ENCODE measurements at regions not wholly inside any gene's neighbourhood (a gene's known extent, or its start where the extent isn't known, plus 50 kb on each side); places are given as distances from the start of the nearest gene placed in this dataset.

DNA sequence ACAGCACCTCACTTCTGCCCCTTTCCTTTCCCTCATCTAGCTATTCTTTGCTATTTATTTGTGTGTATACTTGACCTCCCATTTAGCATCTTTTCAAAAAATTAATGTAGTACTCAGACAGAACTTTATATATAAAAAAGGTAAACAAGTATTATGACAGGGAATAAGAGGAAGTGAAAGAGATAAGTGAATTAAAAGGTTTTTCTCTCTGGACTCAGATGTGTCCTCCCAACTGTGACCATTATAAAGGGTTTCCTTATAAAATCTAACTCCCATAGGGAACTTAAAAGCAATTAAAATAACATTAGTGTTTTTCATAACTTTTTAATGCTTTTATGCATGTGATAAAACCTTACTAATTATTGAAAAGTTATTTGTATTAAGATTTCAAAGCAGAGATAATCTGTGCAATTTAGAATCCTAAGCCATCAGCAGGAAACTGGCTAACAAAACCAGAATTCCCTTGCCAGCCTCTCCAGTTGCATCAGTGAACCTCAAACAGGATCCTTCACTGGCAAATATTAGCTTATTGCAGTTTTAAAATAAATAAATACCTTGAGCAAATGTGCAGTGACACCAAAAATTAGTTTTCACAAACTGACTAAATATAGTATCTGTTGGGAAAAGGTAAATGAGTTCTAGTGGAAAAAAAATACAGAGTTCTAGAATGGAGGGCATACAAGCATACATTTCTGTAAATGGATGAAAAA, 930.7 kb downstream of the BCL11A start:
- DNase-seq: no peak

DNA sequence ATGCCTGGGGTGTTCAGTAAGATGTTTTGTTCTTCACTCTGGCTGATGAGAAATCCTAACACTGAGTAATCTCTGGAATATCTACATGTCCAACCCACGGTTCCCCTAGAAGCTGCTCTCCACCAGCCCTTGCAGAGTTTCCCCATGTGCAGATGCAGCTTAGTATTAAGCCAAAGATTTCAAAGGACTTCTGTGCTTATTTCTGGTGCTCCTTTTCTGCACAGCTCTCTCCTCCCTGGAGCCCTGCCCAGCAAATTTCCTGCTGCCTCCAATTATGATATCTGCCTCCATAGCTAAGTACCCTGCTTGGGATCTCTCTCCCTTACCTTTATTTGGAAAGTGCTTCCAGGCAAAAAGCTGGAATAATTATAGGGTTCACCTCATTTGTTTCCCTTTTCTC, 949.3 kb downstream of the BCL11A start:
- no peak for DNase-seq

DNA sequence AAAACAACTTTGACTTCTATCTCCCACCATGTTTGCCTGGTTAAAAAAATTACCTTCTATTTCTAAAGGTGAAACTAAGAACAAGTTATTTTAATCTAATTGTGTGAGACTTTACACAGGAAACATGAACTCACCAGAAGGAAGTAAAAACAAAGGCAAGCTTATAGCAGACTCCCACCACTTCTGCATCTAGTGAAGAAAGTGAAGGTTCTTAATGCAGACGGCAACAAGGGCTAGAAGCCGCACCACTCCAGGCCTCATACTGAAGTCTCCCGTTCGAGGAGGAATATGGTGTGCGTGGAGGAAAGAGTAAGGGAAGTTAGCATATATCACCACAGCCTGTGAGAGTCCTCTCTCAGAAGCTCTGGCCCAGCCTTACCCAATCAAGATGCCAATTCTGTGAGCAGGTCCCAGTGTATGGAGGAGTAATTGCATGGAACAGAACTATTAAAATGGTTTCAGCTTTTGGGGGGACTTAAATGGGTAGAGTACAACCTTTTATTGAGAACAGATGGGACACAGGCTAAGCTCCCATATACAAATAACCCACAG, 958.7 kb downstream of the BCL11A start:
- peak; percentile 11 for DNase-seq

DNA sequence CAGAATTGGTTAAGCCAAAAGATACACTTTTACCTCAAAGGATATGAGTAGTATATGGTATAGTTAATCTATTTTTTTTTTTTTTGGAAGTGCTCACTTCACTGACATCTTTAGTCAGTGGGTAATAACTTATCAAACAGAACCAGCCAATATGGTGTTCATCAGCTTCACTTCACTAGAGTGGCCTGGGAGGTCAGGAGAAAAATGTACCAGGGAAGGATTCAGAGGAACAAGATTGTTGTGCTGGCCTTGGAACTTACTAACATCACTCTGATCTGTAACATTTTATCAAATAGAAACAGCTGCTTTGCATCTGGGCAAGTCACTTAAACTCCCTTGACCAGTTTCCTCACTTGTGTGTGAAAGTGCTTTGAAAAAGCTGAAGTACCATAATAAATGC, 962.7 kb downstream of the BCL11A start:
- no peak for DNase-seq

DNA sequence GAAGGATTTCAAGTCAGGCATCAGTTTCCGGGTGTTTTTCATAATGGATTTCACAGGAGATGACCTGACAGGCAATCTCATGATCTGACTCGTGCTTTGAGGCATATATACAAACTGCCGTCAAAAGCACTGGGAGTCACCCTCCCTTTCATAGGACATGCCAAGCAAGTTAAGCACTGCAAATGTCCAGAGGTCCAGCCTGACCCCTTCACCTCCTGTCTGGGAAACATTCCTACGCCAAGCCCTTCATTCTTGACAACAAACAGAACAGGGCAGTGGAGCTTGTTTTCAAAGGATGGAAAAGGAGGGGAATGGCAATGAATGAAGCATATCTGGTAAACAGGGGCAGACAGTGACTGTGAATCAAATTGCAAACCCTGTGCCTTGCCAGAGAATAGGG, 963.6 kb downstream of the BCL11A start:
- no peak for DNase-seq

DNA sequence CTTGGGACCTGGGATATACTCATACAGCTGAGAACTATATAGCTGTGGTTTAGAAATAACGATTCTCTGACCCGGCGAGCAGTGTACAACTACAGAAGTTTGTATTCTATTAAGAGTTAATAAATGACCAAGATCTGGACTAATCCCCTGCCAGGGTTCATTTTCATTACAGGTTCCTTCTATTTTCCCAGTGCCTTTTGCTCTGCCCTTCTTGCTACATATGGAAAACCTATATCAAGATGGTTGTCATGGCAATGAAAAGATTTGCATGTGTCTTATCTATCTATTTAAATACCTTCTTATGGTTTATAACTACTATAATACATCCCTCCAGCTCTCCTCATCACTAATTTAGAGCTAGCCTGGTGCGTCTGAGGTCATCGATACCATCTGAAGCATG, 965.2 kb downstream of the BCL11A start:
- DNase-seq: no peak

DNA sequence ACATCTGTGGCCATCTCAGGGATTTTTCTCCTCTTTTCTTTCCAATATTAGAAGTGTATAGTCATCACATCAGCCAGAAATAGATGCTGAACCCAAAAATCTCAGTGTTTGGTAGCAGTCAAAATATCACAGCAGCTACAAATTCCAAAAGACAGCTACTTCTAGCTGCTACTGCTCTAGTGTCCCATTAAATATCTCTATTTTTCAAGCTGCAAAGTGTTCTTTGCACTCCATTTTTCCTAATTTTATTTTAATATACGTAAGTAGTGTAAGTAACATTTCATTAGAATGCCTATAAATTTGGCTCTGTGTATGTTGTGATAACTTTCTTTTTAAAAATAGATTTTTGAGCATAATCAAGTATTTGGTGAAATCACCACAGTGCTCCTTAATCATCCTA, 967.3 kb downstream of the BCL11A start:
- no peak for DNase-seq

DNA sequence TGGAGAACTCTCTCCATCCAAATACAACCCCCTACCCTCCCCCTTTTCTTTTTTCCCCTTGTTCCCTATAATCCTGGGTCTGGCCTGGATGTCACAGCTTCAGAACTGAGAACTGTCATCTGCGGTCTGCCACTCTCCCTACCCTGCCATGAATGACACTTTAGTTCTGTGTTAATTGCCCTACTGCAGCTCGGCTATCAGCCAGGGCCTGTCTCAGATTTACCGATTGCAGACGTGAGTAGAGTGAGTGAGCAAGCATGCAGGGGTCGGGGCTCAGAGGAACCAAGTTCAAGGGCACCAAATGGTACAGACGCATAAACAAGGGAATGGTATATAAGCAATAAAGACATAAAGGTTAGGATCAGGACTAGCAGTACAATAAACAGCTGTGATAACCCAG, 967.8 kb downstream of the BCL11A start:
- DNase-seq: no peak

DNA sequence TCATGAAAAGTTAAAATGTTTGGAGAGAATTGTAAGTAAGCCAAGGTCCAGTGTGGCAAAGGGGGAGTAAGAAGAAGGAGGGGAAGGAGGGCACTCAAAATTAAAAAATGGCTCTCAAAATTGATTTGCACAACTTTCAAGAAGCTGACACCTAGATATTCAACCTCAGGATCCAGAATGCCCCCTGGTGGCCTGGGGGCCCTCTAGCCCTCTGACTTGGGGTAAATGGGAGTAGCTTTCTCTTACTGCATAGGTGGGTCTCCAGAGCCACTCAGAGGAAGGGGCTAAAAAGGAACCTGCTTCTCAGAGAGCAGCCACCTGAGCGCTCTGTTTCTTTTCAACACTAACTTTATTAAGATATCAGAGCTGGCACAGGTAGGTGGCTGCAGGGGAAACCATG, 968.5 kb downstream of the BCL11A start:
- DNase-seq: no peak

DNA sequence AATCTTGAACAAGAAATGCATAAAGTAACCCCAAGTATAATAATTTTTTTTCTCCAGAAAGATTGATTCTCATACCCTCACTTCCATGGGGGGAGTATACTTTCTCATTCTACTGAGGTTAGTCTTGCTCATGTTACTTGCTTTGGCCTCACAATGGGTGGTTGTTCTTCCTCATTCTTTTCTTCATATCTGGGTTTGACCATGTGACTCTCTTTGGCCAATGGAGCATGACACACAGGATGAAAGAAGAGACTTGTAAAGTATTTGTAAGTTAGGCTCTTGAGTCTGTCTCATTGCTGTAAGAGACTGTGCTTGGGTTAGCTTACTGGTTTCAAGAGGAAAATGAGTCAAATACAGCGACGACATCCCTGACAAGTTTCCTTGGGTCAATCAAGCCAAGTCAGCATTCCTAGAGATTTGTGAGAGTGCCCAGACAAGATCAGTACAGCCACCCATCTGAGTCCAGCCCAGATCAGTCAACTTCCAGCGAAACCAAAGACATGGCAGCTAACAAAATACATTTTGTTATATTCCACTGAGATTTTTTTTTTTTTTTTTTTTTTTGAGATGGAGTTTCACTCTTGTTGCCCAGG, 970.2 kb downstream of the BCL11A start:
- no peak for DNase-seq

DNA sequence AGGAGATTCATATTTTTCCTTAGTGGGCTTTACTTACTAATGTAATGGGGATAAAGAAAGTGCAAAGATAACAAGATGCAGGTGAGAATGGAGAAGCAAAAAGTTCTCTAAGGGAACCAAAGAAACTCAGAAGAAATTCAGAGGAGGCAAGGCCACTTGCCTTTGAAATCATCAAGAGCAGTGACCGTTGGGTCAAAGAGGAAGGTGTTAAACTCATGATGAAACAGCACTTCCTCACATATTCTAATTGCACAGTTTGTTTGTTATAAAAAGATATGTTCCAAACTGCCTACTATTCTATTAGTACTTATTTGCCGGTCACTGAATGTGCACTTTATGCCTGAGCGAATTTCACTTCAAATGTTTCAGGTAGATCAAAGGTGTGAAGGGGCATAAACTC, 975.1 kb downstream of the BCL11A start:
- DNase-seq: no peak

DNA sequence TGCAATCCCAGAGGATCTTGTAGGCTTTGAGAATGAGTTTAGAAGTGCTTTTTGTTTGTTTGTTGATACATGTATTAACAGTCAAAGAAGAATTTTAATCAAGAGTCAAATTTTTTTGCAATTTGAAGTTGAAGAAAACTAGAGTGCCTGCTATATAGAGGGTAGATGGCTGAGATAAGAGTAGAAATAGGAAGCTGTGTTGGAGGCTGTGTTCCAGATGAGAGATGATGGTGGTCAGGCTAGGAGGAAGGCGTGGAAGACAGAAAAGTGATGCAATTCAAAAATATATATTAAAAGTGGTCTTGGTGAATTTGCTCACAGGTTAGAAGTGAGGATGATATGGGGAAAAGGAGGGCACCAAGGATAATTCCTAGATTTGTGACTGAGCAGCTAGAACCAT, 978.3 kb downstream of the BCL11A start:
- DNase-seq: no peak

DNA sequence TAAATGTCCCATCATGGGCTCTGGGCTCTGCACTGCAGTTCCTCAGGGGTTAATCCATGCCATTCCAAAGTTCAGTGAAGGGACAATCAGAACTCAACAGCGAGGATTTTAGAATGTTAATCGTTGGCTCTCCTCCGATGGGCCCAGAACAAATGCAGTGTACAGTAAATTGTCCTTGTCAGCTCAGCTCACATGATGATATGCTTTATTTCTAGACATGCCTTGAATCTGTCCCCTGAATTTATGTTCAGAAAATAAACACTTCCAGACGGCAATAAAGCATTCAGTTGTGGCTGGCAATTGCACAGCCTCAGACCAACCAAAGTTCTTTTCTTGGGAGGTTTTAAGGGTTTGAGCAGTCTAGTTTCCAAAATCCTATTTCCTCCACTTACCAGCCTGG, 981.2 kb downstream of the BCL11A start:
- DNase-seq: no peak

DNA sequence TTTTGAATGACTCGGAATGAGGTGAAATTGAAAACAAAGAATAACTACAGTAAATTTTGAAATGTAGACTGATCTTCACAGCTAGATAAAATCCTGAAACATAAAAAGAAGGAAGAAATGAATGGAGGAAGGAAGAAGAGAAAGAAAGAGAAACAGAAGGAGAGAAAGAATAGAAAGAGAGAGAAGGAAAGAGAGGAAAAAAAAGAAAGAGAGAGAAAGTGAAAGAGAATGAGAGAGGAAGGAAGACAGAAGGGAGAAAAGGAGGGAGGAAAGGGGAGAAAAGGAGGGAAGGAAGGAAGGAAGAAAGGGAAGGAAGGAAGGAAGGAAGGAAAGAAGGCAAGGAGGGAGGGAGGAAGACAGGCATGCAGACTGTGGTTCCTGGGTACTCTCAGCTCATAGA, 982.6 kb downstream of the BCL11A start:
- no peak for DNase-seq

DNA sequence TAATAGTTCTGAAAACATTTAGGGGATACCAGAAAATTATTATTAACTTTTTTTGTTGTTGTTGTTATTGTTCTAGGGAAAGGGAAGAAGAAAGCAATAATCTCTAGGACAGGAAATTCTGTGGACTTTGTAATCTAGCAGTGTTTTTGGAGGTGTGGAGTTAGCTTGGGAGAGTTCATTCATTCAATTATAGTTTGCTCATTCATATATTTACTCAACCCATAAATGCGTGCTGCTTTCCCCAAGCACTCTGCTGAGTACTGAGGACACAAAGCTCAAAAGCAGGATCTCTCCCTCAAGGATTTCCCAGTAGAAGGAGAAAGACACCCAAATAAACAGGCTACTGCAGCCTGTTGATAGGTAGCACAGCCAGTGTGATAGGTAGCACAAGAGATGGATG, 984.3 kb downstream of the BCL11A start:
- no peak for DNase-seq

DNA sequence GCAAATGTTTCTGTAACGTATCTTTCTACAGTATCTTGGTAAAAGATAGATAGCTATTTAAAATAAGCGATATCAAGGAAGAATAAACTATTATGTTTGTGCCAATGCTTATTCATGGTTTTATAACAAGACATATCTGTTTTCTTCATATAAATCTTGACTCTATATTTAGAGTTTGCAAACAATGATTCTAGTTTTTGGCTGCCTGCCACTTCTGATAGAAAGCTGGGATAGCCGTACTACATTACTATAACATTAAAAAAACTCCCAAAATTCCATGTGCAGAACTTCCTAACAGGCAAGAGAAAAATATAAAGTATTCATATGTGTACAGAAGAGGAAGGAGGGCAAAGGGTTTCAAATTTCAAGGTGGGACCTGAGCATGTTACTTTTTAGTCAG, 985.0 kb downstream of the BCL11A start:
- DNase-seq: no peak

DNA sequence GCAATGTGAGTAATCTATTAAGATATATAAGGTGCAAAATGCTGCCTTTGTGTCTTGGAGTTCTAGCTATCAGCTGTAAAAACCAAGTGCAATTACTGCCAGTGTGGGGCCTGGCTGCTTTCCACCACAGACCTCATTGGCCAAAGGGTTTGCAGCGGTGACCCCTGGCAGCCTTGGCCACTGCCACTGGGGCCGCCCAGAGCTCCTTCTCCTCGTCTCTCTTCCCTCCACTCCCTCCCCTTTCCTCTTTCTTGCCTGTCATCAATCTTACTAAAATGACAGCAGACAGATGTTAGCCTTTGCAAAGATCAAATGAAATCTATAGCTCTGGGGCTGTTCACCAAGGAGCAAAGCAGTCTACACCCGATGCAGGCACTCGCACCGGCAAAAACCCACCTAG, 986.3 kb downstream of the BCL11A start:
- no peak for DNase-seq

DNA sequence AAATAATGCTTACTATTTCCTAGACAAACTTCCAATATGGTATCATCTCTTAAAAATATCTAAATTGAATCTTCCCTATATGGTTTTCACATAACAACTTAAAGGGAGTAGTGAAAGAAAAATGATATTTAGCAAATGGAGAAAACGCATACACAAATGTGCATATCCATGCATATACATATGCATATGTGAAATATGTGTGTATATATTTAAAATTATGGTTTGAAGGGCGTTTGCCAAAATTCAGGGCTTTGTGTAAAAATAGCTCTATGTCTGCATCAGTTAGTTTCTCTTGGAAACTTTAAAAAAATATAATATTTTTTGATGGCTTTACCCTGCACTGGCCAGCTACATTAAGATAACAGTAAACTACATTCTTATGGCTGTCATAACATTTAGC, 986.7 kb downstream of the BCL11A start:
- no peak for DNase-seq

DNA sequence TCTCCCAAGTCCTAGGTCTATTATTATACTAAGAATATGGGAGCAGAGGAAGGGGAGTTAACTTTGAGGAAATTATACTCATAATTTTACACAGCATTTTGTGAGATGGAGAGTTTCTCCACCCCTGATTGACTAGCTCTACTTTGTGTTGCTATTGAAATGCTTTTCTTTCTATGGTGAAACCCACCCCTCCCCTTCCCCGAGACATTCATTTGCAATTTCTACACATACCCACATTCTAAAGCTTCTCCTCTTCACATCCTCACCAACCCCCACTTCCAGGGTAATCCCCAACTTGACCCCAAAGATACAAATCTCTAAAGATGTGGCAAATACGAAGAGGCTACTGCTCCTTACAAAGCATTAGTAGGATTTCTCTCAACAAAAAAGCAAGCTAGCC, 992.2 kb downstream of the BCL11A start:
- no peak for DNase-seq

DNA sequence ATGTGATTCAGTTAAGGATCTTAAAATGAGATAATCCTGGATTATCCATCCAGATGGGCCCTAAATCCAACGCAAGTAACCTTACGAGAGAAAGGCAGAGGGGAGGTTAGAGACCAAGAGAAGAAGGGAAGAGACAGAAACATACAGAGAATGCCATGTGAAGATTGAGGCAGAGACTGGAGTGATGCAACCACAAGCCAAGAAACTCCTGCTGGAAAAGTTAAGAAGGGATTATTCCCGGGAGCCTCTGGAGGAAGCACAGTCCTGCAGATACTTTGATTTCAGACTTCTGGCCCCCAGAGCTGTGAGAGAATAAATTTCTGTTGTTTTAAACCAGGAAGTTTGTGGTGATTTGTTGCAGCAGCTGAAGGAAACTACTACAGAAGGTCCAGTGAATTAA, 992.7 kb downstream of the BCL11A start:
- DNase-seq: no peak

DNA sequence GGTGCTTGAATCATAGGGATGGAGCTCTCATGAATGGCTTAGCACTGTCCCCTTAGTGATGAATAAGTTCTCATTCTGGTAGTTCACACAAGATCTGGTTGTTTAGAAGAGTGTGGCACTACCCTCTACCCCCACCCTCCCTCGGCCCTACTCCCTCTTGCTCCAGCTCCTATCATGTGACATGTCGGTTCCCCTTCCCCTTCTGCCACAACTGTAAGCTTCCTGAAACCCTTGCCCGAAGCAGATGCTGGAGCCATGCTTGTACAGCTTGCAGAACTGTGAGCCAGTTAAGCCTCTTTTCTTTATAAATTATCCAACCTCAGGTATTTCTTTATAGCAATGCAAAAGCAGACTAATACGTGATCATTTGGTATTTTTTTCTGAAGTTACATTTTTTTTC, 1012.6 kb downstream of the BCL11A start:
- no peak for DNase-seq

DNA sequence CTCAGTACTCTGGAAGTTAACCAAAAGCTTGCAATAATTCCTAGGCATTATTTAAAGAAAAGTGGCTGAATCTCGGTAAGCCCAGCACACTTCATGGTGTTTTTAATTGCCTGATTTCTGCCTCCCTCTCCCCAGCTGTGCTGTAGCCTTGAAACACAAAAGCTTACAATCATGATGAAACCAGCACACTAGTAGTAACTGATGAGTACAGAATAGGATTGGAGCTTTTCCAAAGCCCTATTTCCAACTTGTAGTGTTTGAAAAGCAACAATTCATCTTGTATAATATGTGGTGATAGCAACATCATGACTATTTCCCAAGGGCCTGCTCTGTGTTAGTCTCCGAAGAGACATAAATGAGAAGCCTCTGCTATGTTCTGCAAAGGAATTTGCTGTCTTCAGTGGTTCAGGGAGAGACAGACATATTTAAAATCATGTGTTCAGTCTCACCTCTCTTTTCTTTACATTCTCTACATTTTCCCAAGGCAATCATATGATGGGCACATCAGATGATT, 1015.0 kb downstream of the BCL11A start:
- no peak for DNase-seq

DNA sequence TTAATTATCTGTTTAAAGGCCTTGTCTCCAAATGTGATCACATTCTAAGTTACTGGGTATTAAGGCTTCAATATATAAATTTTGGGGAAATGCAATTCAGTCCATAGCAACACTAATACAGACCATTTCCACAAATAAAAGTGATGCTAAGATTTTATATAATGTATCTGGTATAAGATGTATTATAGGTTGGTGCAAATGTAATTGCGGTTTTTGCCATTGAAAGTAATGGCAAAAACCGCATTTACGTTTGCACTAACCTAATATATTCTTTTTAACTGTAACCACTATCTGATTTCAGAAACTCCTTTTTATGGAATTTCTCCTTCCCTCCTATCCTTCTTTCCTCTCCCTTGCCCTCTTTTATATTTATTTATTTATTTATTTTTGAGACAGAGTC, 1020.6 kb downstream of the BCL11A start:
- DNase-seq: no peak

DNA sequence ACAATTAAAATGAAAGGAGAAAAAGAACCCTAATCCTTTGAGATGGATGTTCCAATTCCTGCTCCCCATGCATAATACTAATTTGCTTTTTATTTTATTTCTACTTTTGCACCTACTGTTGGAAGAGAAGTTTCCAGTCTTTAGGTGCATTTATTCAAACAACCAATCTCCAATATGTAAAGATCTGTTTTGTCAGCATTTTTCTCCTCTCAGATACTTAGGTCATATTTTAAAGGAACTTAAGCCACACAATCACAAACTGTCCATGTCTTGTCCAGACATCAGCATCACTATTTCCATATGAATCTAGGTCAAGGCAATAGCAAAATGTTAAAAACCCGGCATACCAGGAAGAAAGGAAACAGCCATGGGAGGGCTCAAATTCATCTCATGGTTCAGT, 1023.2 kb downstream of the BCL11A start:
- no peak for DNase-seq

DNA sequence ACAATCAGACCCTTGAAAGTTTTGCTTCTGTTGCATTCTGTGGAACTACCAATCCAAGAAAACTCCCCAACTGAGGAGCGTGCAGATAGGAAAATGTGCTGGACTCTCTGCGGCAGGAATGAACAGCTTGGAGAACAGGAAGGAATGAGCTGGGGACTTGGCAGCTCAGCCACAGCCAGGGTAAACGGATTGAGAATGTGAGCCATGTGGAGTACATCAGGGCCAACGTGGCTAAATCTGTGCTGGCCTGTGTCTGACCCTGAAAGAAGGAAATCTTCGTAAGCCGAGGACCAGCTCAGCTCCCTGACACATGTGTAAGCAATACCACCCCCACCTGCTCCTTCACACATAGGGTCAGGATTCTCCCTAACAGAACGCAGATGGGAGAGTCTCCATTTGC, 1023.7 kb downstream of the BCL11A start:
- DNase-seq: no peak
